Fibroblast of skin of scalp (primary cell): ENCODE measurements at regions not wholly inside any gene's neighbourhood (a gene's known extent, or its start where the extent isn't known, plus 50 kb on each side); places are given as distances from the start of the nearest gene placed in this dataset.

ENCODE experiments used
- DNase-seq: peaks from one replicate; pipeline ENCODE4 v3.0.0-alpha.2; 2013

GRCh38 chr3:117624424-117624823, 914.8 kb downstream of the TUSC7 start:
- DNase-seq = no peak

DNA sequence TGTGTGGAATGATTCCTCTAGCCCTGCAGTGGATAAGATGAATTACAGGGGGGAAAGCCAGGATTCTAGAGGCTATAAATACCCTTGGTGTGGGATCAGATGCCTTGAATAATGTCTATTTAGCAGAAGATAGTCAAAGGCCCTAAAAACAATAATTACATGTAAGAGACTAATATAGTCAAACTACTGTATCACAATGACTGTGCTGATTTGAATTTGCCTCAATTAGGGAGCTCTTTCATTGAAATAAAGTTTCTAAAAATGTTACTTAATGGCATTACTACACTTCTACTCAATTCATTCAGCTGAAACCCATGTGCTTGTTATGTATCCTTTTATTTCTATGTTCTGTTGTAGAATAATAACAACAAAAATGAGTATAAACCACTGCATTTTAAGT, 915.6 kb downstream of the TUSC7 start:
- no peak for DNase-seq

- no peak for DNase-seq
These were observed 917.0 kb downstream of the TUSC7 start for GRCh38 chr3:117626577-117626976.

- peak; percentile 78 for DNase-seq
These were observed 919.3 kb downstream of the TUSC7 start for GRCh38 chr3:117628823-117629291.

DNA sequence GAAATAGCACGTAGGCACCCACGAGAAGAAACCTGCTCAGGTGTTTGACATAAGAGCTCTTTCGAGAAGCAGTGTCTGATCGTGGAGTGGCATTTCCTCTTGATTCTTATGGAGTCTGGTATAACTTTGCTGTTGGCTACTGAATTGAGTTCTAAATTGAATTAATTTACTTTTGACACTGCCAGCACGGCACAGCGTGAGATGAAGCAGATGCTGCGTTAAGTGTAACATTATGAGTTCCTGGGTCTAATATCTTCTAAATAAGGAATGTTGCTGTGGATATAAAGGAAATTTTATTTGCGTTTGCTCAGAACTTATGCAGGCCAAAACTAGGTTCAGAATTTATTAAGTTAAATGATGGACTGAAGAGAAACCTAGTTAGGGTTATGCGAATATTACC, 919.9 kb downstream of the TUSC7 start:
- DNase-seq = no peak

- DNase-seq = no peak
These were observed 920.9 kb downstream of the TUSC7 start for GRCh38 chr3:117630469-117630868.

GRCh38 chr3:117630885-117631284, 921.3 kb downstream of the TUSC7 start:
- no peak for DNase-seq

DNA sequence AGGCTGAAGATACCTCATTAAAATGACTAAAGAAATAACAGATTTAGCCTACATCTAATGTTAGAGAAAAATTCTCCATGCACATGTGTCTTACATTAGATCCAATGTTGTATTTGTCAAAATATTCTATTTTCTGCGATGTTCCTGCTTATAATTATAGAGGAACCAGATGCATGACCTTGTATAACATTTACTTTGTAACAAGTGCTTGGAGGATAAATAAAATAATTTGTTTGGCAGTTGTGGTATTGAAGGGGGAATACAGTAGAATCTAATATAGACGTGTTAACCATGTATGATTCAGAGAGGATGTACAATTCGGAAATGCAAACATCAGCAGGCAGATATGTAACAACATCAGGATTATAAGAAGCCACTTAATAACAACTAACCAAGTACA, 922.2 kb downstream of the TUSC7 start:
- DNase-seq = no peak

GRCh38 chr3:117632191-117632590, 922.6 kb downstream of the TUSC7 start:
- no peak for DNase-seq

GRCh38 chr3:117633207-117633606, 923.6 kb downstream of the TUSC7 start:
- DNase-seq = no peak

- DNase-seq = no peak
These were observed 928.1 kb downstream of the TUSC7 start for GRCh38 chr3:117637666-117638065.

GRCh38 chr3:117644203-117644602, 934.6 kb downstream of the TUSC7 start:
- no peak for DNase-seq

DNA sequence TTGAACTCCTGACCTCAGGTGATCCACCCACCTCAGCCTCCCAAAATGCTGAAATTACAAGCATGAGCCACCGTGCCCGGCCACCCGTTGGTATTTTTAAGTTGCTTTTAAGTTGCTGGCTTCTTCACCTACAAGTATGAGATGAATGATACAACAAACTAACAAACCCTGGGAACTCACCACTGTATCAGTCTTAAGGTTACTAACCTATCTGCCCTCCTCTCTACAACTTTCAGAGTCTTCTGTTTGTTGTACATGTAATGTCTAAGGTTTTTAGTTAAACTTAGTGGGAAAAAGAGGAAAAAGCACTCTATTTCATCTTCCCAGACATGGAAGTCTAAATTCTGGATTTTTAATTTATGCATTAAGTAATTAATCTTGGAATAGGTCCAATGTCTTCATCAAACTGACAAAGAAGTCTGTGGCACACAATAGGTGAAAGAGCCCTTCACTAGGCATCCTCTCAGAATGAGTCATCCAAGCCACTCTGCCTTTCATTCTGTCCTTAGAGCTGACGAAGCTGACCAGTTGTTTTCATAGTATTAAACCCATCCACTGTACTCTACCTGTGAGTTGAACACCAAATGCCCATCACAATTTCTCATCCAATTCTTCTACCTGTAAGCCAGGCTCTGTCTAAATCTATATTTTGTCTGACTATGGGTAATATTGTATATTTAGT, 936.1 kb downstream of the TUSC7 start:
- DNase-seq = no peak

DNA sequence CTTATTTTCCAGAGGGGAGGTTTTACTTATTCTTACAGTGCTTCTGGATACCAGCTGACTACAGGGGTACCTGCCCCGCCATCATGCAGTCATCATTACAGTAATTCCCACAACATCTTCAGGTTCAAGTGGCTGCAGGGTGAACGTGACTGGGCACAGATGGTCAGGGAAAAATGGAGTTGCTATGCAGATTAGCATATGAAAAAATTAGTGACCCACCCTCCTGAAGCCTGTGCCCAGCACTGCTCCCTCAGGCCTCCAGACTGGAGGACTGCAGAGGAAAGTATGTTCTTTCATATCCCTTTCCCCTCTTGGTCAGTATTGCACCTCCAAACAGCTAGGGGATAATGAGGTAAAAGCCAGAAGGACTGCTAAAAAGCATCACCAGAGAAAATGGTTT, 937.9 kb downstream of the TUSC7 start:
- no peak for DNase-seq

GRCh38 chr3:117651246-117651645, 941.7 kb downstream of the TUSC7 start:
- no peak for DNase-seq

DNA sequence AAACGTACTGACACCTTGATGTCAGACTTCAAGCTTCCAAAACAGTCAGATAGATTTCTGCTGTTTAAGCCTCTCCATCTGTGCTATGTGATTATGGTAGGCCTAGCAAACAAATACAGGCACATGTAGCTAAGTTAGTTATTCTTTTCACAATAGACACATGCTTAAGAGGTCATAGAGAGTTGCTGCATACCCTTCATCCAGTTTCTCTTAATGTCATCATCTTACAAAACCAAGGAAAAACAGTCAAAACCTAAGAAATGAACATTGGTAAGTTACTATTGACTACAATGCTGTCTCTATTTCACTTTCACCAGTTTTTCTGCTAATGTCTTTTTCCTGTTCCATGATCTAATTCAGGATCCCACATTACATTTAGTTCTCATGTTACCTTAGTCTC, 946.8 kb downstream of the TUSC7 start:
- peak; percentile 14 for DNase-seq

- no peak for DNase-seq
These were observed 947.7 kb downstream of the TUSC7 start for GRCh38 chr3:117657278-117657677.

- DNase-seq = peak; percentile 93
These were observed 951.6 kb downstream of the TUSC7 start for GRCh38 chr3:117660941-117661817.

DNA sequence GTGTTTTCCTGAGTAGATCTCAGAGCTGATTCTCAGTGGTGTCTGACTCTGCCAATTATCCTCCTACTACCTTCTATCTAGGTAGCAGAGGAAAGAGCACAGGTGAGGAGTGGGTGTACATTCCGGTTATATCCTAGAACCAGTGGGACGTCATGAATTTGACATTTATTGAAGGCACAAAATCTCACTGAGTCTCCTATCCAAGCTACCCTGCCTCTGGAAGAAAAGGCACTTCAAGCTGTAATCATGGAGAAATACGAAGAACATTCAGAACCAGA, 952.2 kb downstream of the TUSC7 start:
- DNase-seq = no peak

DNA sequence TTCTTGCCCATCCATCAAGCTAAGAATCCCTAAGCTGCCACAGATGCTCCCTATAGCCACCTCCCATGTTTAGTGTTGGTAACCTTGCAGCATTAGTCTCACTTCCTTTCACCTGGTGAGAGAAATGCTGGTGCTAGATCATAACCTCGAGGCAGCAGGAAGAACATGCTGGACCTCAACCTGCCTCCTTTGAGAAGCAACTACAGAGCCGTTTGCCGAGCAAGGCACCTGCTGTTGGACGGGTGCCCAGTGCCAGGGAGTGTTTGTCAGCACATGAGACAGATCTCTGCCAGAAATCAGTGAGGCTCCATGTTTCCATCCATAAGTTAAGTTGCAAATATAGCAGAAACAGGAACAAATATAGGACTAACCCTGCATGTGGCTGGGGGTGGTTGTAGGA, 955.7 kb downstream of the TUSC7 start:
- DNase-seq = no peak

- DNase-seq = no peak
These were observed 956.7 kb downstream of the TUSC7 start for GRCh38 chr3:117666325-117666724.

- DNase-seq = no peak
These were observed 957.2 kb downstream of the TUSC7 start for GRCh38 chr3:117666812-117667211.

DNA sequence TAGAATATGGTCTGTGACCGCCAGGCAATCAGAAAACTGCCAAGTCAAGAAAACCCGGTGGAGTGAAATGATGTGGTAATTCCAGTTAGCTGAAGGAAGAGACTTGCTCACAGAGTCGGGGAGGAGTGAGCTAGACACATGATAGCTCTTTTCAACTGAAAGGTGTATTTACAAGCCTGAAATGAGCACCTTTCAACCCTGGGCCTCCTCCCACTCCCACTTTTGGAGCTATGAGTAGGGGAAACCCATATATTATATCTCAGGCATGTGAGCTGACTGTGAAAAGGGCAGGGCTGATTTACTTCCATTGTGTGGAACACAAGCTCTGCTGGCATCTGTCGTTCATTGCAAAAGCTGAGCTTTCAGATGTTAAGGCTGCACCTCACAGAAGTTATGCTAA, 960.2 kb downstream of the TUSC7 start:
- DNase-seq = no peak

- DNase-seq = peak; percentile 14
These were observed 962.2 kb downstream of the TUSC7 start for GRCh38 chr3:117671722-117672318.
